GM12873 (cell line): ENCODE measurements at regions not wholly inside any gene's neighbourhood (a gene's known extent, or its start where the extent isn't known, plus 50 kb on each side); places are given as distances from the start of the nearest gene placed in this dataset.

Experiments
- CTCF ChIP-seq: IDR thresholded peaks from 2 replicates; pipeline ENCODE4 v1.5.1; 2012; ENCODE audit warnings: low read depth, mild to moderate bottlenecking, moderate library complexity, low read length, control low read depth; ENCODE audit not compliant: insufficient read depth; ENCODE audit errors: missing control alignments

DNA sequence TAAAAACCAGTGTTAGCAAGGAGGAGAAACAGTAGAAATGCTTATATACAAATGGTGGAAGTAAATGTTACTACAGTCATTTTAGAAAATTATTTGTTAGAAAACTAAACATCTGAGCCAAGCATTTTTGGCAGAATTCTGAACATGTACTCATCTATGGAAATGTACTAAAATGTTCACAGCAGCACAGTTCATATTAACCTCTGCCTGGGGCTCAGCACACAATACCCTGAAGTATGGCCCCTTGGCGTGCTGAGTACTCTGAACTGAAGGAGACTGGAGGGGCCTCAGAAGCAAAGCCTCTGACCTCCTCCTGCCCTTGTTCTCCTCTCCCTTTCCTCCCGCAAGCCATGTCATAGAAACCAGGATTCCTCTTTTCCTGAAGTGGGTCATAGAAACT is 66.2 kb upstream of the RALGAPA2 start:
- TF ChIP-seq CTCF: no peak

- no peak for TF ChIP-seq CTCF
These were observed 60.1 kb upstream of the RALGAPA2 start for GRCh38 chr20:20772497-20773085.

DNA sequence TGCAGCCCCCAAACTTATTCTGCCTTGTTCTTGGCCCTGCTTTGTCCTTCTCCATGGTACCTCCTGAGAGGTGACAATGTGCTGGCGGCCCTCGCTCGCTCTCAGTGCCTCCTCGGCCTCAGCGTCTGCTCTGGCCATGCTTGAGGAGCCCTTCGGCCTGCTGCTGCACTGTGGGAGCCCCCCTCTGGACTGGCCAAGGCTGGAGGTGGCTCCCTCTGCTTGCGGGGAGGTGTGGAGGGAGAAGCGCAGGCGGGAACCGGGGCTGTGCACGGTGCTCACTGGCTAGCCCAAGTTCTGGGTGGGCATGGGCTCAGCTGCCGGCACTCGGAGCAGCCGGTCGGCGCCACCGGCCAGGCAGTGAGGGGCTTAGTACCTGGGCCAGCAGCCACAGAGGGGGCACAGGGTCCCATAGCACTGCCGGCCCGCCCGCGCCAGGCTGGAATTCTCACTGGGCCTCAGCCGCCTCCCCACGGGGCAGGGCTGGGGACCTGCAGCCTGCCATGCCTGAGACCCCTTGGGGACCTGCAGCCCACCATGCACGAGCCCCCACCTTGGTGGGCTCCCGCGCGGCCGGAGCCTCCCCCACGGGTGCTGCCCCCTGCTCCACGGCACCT is 55.9 kb upstream of the RALGAPA2 start:
- no peak for TF ChIP-seq CTCF

DNA sequence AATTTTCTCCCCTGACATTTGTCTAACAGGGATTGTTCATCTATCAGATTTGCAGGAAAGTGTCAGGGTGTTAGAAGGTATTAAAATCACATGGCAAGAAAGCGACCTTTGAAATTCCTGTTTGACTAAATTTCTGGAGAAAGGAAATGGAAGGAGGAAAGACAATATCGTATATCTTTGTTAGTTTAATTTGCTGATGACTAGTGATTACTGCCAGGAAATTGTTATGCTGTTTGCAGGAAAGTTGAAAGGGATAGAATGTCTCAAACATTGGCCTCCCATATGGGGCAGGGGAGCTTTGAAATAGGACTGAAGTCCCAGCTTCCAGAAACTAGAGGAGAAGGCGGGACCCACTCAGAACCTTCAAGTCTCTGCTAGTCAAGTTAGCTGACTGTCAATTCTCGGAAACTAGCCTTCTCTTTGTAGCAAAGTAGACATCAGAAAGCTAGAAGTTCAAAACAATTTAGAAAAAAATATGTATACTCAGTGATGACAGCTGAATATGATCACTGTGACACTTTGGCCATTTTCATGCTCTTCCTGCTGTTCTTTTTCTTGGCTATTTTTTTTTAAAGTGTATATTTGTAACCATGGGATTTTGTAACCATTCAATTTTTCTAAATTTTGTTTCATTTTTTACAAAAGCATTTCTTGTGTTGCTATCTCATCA is 53.4 kb upstream of the RALGAPA2 start:
- no peak for TF ChIP-seq CTCF

DNA sequence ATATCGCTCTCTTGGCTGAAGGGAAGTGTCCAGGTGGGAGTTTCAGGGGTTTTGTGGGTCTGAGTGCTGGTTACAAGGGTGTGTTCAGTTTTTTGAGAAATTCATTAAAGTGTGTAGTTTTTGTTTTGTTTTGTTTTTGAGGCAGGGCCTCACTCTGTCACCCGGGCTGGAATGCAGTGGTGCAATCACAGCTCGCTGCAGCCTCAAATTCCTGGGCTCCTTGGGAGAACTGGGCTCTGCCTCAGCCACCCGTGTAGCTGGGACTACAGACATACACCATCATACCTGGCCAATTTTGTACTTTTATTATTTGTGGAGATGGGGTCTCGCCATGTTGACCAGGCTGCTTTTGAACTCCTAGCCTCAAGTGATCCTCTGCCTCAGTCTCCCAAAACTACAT is 51.2 kb upstream of the RALGAPA2 start:
- no peak for TF ChIP-seq CTCF
